ENCODE measurements at regions not wholly inside any gene's neighbourhood (a gene's known extent, or its start where the extent isn't known, plus 50 kb on each side); places are given as distances from the start of the nearest gene placed in this dataset.

GRCh38 chr5:124416627-124417026 is 329.8 kb downstream of the ZNF608 start:
- Mint-ChIP-seq H3K9me3 (no peaks in the 10 kb centered on the region), H3K4me3 (no peak overlapping the region), H3K27ac (no peak overlapping the region), H3K27me3 (no peaks in the 10 kb centered on the region), H3K36me3 (ENCODE audit: low read depth) (no peaks in the 10 kb centered on the region), H3K4me1 (ENCODE audit: low read depth) (no peaks in the 10 kb centered on the region)
- intact Hi-C loops (cut with micrococcal nuclease) = no loop called here
- ChIA-PET POLR2A (interaction anchor here (0.6 kb wide), 1 partner anchor 78 kb away, joined by 3 read pairs; no protein-coding TSS in a partner anchor), CTCF (no interaction called here)
- DNase-seq (no peak), ATAC-seq (no peak)
- TF ChIP-seq, protein P1, sequence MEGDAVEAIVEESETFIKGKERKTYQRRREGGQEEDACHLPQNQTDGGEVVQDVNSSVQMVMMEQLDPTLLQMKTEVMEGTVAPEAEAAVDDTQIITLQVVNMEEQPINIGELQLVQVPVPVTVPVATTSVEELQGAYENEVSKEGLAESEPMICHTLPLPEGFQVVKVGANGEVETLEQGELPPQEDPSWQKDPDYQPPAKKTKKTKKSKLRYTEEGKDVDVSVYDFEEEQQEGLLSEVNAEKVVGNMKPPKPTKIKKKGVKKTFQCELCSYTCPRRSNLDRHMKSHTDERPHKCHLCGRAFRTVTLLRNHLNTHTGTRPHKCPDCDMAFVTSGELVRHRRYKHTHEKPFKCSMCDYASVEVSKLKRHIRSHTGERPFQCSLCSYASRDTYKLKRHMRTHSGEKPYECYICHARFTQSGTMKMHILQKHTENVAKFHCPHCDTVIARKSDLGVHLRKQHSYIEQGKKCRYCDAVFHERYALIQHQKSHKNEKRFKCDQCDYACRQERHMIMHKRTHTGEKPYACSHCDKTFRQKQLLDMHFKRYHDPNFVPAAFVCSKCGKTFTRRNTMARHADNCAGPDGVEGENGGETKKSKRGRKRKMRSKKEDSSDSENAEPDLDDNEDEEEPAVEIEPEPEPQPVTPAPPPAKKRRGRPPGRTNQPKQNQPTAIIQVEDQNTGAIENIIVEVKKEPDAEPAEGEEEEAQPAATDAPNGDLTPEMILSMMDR (IDR thresholded peaks at IDR 0.05) = no peak

GRCh38 chr5:124414973-124415372 is 331.5 kb downstream of the ZNF608 start:
- Mint-ChIP-seq H3K9me3 (no peaks in the 10 kb centered on the region), H3K4me3 (no peak overlapping the region), H3K27me3 (no peaks in the 10 kb centered on the region), H3K36me3 (ENCODE audit: low read depth) (no peaks in the 10 kb centered on the region), H3K4me1 (ENCODE audit: low read depth) (no peaks in the 10 kb centered on the region), H3K27ac (no peak overlapping the region)
- CTCF ChIA-PET = no interaction called here
- POLR2A ChIA-PET = no interaction called here
- intact Hi-C loops (cut with micrococcal nuclease) = no loop called here
- TF ChIP-seq, protein P1 (IDR thresholded peaks at IDR 0.05) = no peak
- DNase-seq = no peak
- no peak for ATAC-seq

GRCh38 chr5:124410539-124411488 is 335.6 kb downstream of the ZNF608 start:
- ChIA-PET POLR2A (no interaction called here), CTCF (no interaction called here)
- Mint-ChIP-seq H3K27ac (no peak overlapping the region), H3K4me3 (no peak overlapping the region), H3K9me3 (no peaks in the 10 kb centered on the region), H3K4me1 (ENCODE audit: low read depth) (no peaks in the 10 kb centered on the region), H3K27me3 (no peaks in the 10 kb centered on the region), H3K36me3 (ENCODE audit: low read depth) (no peaks in the 10 kb centered on the region)
- intact Hi-C loops (cut with micrococcal nuclease) = no loop called here
- DNase-seq (no peak), ATAC-seq (no peak)
- TF ChIP-seq, protein P1 (IDR thresholded peaks at IDR 0.05) = no peak

DNA sequence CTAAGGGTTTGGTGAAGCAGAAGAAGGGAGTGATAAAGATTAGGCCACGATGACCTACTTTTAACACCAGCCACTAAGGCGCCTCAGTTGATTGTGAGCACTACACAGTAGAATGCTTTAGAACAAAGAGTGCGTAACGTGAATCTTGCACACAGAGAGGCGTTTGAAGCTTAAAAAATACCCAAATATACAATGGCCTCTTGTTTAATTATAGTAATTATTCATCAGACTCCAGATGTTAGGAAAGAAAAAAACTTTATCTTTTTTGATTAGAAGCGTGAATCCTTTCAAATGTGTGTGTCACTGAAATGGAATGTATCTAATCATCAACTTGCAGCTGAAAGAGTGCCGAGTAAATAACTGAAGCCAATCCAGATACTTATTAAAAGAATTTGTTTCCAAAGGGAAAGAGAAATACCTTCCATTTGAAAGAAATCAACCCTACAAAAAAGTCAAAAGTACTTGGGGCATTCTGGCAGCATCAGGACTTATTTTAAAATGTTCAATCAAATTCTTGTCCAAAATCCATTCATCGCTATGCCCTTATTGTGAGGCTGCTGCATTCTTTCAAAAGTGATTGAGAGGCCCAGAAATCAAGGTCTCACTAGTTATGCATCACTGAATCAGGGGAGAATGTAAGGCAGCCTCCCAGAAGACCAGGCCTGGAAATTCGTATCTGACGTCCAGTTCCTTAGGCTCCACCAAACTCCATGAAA is 337.5 kb downstream of the ZNF608 start:
- H3K9me3 Mint-ChIP-seq = no peaks in the 10 kb centered on the region

More for the DNA sequence above, 337.5 kb downstream of the ZNF608 start:
- H3K27ac Mint-ChIP-seq = no peak overlapping the region
- H3K27me3 Mint-ChIP-seq = no peaks in the 10 kb centered on the region
- H3K36me3 Mint-ChIP-seq (ENCODE audit: low read depth) = no peaks in the 10 kb centered on the region
- DNase-seq (no peak), ATAC-seq (no peak)
- intact Hi-C loops (cut with micrococcal nuclease) = no loop called here
- ChIA-PET POLR2A (no interaction called here), CTCF (no interaction called here)
- no peak overlapping the region for H3K4me3 Mint-ChIP-seq
- no peaks in the 10 kb centered on the region for H3K4me1 Mint-ChIP-seq (ENCODE audit: low read depth)
- TF ChIP-seq, protein P1 (IDR thresholded peaks at IDR 0.05) = no peak
